Spinal cord (tissue), 9 donors: ENCODE measurements at regions not wholly inside any gene's neighbourhood (a gene's known extent, or its start where the extent isn't known, plus 50 kb on each side); places are given as distances from the start of the nearest gene placed in this dataset.

ENCODE experiments used
- DNase-seq, 6 donors: peaks; one replicate each; pipeline versions ENCODE4 v3.0.0 to v3.0.0-alpha.2; 2013 to 2015; ENCODE audit warnings: low spot score in 6 of 6, low read depth in 4 of 6
- H3K27ac ChIP-seq: one replicate; pipeline ENCODE4 v1.5.1; 2013; ENCODE audit warnings: low read depth, low read length, control low read depth
- H3K27me3 ChIP-seq: one replicate; pipeline ENCODE4 v1.6.1; 2013; ENCODE audit warnings: low read length; ENCODE audit not compliant: control insufficient read depth, insufficient read depth
- H3K36me3 ChIP-seq: one replicate; pipeline ENCODE4 v1.6.1; 2013; ENCODE audit warnings: low read length; ENCODE audit not compliant: control insufficient read depth, insufficient read depth
- H3K4me1 ChIP-seq: one replicate; pipeline ENCODE4 v1.6.1; 2013; ENCODE audit warnings: low read length; ENCODE audit not compliant: control insufficient read depth, insufficient read depth
- H3K4me3 ChIP-seq: one replicate; pipeline ENCODE4 v1.5.1; 2013; ENCODE audit warnings: low read depth, low read length, control low read depth
- H3K9me3 ChIP-seq: one replicate; pipeline ENCODE4 v1.6.1; 2013; ENCODE audit warnings: low read length; ENCODE audit not compliant: control insufficient read depth, insufficient read depth
- WGBS: methylation state at CpG from one replicate; pipeline ENCODE4 v1.1.5; 2013; ENCODE audit warnings: missing lambda C conversion rate; ENCODE audit not compliant: insufficient coverage; 5-methylcytosine and 5-hydroxymethylcytosine counted together
- donor health status: healthy.

GRCh38 chr21:29228306-29228705 lies 70.4 kb upstream of the BACH1 start:
- Histone ChIP-seq H3K27ac (no peak overlapping the region), H3K4me1 (no peaks in the 10 kb centered on the region), H3K4me3 (no peak overlapping the region), H3K36me3 (no peaks in the 10 kb centered on the region), H3K9me3 (no peaks in the 10 kb centered on the region), H3K27me3 (no peaks in the 10 kb centered on the region)
- no CpG with 5 or more reads among the region's 2 CpGs for whole genome bisulfite sequencing
- DNase-seq = no peak

- Histone ChIP-seq H3K4me1 (no peaks in the 10 kb centered on the region), H3K9me3 (no peaks in the 10 kb centered on the region), H3K36me3 (no peaks in the 10 kb centered on the region), H3K4me3 (no peak overlapping the region), H3K27me3 (no peaks in the 10 kb centered on the region), H3K27ac (no peak overlapping the region)
- WGBS = 94% methylated on average over 3 of the region's 3 CpGs
- DNase-seq = no peak
Measured at GRCh38 chr21:29230551-29231261, 68.0 kb upstream of the BACH1 start.

GRCh38 chr21:29231756-29232529 lies 66.8 kb upstream of the BACH1 start:
- no peaks in the 10 kb centered on the region for H3K36me3 ChIP-seq
- no peak overlapping the region for H3K27ac ChIP-seq
- H3K4me1 ChIP-seq = no peaks in the 10 kb centered on the region
- WGBS = 90% methylated on average over 4 of the region's 6 CpGs
- DNase-seq = no peak
- no peaks in the 10 kb centered on the region for H3K9me3 ChIP-seq
- H3K27me3 ChIP-seq = no peaks in the 10 kb centered on the region
- H3K4me3 ChIP-seq = no peak overlapping the region

GRCh38 chr21:29232530-29233255 lies 66.0 kb upstream of the BACH1 start:
- DNase-seq = no peak
- Histone ChIP-seq H3K27me3 (no peaks in the 10 kb centered on the region), H3K4me3 (no peak overlapping the region), H3K36me3 (no peaks in the 10 kb centered on the region), H3K27ac (no peak overlapping the region), H3K4me1 (no peaks in the 10 kb centered on the region), H3K9me3 (no peaks in the 10 kb centered on the region)
- 100% methylated on average over 4 of the region's 8 CpGs for WGBS

- peak in 1 of 6 donors; percentile 5 for DNase-seq
- Histone ChIP-seq H3K27me3 (no peaks in the 10 kb centered on the region), H3K27ac (no peak overlapping the region), H3K4me1 (no peaks in the 10 kb centered on the region), H3K4me3 (no peak overlapping the region), H3K36me3 (no peaks in the 10 kb centered on the region), H3K9me3 (no peaks in the 10 kb centered on the region)
- WGBS = 88% methylated on average over 1 of the region's 7 CpGs
Measured at GRCh38 chr21:29233256-29233546, 65.5 kb upstream of the BACH1 start.

- no peaks in the 10 kb centered on the region for H3K27me3 ChIP-seq
- H3K9me3 ChIP-seq = no peaks in the 10 kb centered on the region
- no peak for DNase-seq
- no peak overlapping the region for H3K4me3 ChIP-seq
- no peaks in the 10 kb centered on the region for H3K36me3 ChIP-seq
- H3K4me1 ChIP-seq = no peaks in the 10 kb centered on the region
- no peak overlapping the region for H3K27ac ChIP-seq
- 87% methylated on average over 6 of the region's 11 CpGs for WGBS
Measured at GRCh38 chr21:29233611-29234540, 64.8 kb upstream of the BACH1 start.

GRCh38 chr21:29235714-29236197 lies 63.0 kb upstream of the BACH1 start:
- H3K27ac ChIP-seq = no peak overlapping the region
- no peak for DNase-seq
- H3K9me3 ChIP-seq = no peaks in the 10 kb centered on the region
- no peaks in the 10 kb centered on the region for H3K36me3 ChIP-seq
- H3K4me3 ChIP-seq = no peak overlapping the region
- no peaks in the 10 kb centered on the region for H3K4me1 ChIP-seq
- no peaks in the 10 kb centered on the region for H3K27me3 ChIP-seq
- WGBS = 83% methylated on average over 2 of the region's 4 CpGs

GRCh38 chr21:29236201-29236600 lies 62.5 kb upstream of the BACH1 start:
- WGBS = 100% methylated on average over 1 of the region's 2 CpGs
- no peak overlapping the region for H3K27ac ChIP-seq
- H3K27me3 ChIP-seq = no peaks in the 10 kb centered on the region
- H3K4me1 ChIP-seq = no peaks in the 10 kb centered on the region
- H3K9me3 ChIP-seq = no peaks in the 10 kb centered on the region
- no peak overlapping the region for H3K4me3 ChIP-seq
- DNase-seq = no peak
- H3K36me3 ChIP-seq = no peaks in the 10 kb centered on the region
